NCI-H510A treated with DMSO at 0.1 percent for 48 hours (cell line): ENCODE measurements at regions not wholly inside any gene's neighbourhood (a gene's known extent, or its start where the extent isn't known, plus 50 kb on each side); places are given as distances from the start of the nearest gene placed in this dataset.
A peak's percentile ranks its signal among the peaks of the same experiment; 100 is the strongest.
"Not testable (repeated sequence)": the region's sequence is repeated elsewhere in the genome, so short reads cannot be mapped to it uniquely, and the experiment has no call there.

Experiments
- DNase-seq: peaks from one replicate; lab custom pipeline; 2025; lab: John Stamatoyannopoulos, UW

DNA sequence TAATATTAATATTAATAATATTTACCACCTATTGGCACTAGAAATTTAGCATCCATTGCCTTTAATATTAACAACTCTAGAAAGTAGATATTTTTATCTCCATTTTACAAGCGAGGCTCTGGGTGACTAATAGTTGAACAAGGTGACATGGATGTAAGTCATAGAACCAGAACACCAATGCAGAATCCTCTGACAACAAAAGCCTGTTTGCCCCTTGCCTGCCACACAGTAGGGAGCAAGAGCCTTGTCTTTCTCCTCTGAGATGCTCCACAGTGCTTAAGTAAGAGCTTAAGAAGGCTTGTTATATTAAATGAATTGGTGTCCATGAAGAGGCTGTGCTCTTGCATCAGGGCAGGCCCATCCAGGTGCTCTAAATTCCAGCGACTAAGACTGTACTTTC, 51.2 kb upstream of the LBX1 start:
- DNase-seq: no peak

DNA sequence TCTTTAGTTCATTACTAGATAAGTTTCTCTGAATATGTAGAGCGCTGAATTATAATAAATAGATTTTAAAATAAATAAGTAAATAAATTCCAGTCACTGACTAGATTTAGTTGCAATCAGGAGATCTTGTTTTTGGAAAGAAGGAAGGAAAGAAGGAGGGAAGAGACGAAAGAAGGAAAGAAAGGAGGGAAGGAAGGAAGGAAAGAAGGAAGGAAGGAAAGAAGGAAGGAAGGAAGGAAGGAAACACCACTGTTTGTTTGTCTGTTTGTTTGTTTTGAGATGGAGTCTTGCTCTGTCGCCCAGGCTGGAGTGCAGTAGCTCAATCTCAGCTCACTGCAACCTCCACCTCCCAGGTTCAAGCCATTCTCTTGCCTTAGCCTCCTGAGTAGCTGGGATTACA, 51.7 kb upstream of the LBX1 start:
- DNase-seq: not testable (repeated sequence)

DNA sequence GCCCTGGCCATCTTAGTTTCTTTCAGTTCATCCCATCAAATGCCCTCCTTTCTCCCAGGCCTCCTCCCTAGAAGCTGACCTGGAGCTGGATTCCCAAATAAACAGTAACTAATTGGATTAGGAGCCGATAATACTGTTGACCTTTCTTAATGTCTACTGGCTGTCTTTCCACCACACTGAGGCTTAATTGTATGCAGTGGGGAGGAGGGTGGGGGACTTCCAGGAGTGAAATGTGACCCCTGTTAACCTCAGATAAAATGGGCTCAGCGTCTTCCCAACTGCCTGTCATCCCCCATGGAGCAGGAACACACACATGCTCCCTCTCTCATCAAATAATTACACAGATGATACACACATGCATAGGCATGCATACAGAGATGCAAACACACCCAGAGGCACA, 53.7 kb upstream of the LBX1 start:
- no peak for DNase-seq

DNA sequence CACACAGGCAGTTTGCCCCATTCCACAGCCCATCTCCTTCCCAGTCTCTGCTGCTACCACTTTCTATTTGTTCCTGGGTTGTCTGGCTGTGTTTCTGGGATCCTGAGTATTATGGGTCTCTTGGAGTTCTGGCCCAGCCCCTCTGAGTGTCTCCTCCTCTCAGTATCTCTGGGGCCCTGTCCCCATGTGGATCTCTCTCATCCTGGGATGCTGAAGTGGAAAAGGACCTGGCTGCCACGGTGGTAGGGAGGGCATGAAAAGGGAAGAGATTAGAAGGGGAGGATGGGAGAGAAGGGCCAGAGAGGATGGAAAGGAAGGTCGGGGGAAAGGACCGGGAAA, 54.5 kb upstream of the LBX1 start:
- DNase-seq: peak; percentile 24

DNA sequence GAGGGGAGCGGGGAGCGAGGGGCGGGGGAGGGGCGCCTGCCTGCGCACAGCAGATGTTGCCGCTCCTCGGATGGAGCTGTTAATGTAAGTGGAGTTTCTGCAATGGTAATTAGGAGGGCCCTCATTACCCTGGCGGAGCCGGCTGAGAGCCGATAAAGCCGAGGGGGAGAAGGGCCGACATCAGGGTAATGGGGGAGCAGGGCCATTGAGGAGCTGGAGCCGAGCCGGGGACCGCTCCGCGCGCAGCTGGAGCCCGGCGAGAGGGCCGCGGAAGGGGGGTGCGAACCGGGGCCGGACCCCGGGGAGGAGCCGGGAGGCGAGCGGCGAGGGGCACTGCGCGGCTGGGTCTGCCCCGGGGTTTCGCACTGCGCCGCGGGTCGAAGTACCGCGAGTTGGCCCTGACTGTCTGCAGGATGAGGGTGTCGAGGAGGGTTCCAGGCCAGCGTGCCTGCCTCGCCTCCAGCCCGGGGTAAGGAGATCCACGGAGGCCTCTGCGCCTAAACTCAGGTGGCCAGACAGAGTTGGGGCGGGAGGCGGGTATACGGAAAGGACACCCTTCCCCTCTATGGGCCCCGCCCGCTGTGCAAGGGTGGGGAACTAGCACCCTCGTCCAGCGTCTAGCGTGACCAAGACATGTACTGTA, 55.0 kb upstream of the LBX1 start:
- DNase-seq: peak; percentile 58

DNA sequence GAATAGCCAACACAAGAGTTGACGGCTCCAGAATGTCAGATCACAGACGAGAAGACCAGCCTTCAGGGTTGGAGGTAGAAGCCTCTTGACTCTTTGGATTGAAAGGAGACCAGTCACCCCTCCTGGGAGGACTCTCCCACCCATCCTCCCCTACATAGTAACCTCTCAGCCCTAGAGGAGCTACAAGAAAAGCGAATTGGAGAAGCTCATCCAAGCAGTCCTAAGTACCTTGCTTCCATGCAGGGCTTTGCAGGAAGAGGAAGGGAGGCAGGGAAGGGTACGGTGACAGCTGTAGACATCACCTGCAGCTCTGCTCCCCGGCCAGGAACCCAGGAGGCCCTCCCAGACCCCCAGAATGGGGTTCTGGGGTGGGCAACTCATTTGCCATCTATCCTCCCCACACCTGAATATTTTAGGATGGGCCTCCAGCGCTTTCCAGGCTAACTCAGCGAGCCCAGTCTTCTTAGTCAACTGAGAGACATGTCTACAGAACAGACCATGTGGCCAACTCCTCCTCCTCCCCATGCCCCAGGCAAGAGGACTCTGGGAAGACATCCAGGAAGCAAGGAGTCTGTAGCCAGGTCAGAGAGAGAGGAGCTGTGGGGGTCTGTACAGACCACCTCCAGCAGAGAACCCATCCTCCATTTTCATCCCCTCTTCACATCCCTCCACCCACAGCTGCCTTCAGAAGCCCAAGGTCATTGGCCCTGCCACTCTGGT, 55.6 kb upstream of the LBX1 start:
- DNase-seq: peak; percentile 58

DNA sequence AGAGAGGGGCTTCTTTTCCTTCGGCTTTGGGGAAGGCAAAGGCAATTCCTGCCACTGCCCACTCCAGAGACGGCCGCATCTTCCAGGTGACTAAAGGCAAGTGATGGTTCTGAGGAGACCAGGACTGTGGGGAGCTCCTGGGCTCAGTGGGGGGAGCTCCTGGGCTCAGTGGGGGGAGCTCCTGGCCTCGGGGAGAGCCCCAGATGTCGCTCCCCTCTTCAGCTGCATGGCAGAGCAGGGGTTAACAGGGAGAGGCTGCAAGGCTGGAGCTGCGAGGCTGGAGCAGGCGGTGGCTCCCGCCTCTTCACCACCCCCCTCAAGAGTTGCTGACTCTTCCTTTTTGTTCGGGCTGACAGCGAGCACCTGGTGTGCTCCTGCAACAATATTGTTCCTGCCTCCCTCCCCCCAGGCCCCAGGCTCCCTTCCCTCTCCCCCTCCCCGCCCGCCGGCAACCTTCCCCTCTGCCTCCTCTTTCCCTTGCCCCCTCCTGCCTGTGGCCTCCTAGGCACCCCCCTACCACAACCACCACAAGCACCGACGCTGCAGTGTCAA, 56.3 kb upstream of the LBX1 start:
- DNase-seq: peak; percentile 85

DNA sequence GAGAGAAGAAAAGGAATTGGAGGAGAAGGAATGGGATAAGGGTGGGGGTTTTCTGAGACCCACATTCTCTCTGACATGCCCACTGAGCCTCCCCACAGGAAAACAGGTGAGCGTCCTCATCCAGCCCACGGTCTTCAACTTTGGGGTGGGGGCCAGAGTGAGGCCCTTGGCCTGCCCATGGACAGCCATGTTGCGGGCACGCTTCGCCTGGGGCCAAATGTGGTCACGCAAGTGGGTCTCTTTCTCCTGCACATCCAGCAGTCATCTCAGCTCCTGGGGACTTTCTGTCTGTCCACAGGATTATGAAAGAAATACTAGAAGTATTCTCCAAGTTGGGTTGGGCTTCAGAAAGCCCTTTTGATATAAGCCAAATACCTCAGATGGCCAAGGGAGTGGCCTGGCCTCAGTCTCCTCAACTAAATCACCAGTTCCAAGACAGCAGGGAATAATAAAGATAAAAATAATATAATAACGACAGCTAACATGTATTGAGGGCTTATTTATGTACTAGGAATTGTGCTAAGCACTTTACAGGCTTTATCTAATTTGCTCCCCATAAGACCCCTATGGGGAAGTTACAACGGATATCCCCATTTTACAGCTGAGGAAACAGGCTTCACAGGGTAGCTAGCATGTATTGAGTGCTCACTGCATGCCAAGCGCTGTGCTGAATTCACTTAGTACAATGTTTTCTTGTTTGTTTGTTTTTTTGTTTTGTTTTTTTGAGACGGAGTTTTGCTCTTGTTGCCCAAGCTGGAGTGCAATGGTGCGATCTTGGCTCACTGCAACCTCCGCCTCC, 57.2 kb upstream of the LBX1 start:
- DNase-seq: peak; percentile 15

DNA sequence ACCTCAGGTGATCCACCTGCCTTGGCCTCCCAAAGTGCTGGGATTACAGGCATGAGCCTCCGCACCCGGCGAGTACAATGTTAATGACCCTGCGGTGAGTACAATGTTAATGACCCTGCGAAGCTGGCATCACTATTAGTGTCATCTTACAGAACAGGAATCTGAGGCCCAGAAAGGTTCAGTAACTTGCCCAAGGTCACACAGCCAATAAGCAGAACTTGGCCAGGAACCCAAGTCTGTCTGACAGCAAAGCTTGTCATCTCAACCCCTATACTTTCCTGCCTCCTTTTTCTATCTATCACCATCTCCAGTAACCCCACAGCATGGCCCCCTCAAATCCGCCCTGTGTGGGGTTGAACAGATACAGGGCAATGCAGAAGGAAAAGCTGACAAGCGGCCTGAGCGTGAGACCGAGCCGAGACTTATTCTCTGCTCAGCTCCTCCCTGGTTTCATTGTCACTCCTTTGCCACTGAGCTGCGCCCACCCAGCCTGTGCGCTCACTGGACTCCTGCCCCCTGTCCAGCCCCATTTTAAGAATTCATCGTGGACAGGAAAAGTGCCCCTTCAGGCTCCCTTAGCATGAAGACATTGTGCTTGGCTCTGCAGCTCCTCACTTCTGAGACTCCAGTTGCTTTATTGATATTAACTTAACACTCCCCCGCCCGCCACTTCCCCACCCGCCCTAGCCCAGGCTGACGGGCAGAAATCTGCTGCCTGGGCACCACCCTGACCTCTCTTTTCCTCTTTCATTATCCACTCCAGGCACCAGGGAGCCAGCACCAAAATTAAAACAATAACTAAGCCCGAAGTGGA, 58.1 kb upstream of the LBX1 start:
- peak; percentile 40 for DNase-seq

DNA sequence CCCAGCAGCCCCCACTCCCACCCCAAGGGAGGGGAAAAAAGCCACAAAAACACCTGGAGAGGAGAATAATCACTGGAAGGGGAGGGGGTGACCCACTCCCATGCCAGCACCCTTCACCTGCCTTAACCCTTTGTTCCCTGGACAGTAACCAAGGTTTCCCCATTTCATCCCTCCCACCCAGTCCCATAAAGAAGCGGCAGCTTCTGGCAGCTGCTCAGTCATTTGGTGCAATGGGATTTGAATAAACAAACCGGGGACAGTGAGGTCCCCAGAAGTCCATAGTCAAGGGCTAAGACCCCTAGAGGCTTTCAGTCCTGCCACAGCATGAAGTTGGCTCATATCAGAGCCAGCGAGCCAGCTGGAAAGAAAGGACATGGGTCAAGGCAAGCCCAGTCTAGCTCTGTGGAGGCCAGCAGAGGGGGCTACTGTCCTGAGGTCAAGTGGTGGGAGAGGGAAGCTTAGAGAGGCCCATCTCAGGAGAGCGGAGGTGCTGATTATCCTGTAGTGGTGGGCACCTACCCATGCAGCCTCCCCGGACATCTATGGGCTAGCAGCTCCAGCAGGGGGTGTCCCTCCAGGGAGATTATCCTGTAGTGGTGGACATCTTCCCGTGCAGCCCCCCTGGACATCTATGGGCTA, 58.9 kb upstream of the LBX1 start:
- DNase-seq: peak; percentile 51

DNA sequence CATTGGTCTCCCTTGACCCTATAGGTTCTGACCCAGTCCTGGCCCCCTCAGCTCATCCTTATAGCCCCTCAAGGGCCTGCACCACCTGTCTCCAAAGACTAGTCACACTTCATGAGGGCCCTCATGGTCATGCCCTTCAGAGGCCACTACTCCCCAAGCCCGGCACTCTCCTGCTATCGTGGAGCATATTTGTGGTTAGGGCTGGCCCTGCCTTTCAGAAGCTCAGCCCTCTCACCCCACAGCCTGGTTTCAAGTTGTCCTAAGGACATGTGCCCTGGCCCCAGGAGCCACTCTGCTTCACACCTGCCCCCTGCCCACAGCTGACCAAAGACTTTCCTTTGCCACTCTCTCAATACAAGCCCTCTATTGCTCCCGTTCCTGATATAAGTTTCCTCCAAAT, 60.3 kb upstream of the LBX1 start:
- DNase-seq: peak; percentile 68

DNA sequence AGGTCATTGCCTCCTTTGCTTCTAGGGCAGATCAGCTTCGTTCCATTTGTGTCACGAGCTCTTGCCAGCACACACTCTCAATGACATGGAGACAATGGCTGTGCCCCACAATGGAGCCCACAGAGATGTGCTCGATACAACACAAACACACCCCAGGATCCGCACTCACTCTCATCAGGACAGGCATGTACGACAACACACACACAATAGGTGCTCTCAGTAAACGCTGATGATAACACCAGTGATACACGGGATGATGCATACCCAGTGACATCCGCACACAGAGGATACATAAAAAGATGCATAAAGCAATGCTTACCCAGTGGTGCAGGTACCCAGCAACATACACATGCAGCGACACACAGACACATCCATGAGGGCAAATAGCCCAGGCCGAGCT, 61.2 kb upstream of the LBX1 start:
- DNase-seq: no peak

DNA sequence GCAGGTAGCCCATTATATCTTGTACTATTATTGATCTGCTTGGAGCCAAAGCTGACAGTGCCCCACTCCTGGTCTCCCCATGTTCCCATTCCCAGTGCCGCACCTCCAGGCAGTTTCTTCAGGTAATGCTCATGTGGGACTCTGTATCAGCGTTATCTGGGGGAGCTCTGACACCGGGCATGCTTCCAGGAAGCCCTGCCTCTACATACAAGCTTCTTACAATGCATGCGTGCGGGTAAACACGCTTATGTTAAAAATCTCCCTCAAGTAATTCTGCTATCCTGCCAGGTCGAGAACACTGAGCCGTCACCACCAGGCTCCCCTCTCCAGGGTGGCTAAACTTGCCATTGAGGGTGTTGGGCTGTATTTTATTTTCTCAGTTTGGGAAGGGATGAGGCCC, 61.6 kb upstream of the LBX1 start:
- no peak for DNase-seq

DNA sequence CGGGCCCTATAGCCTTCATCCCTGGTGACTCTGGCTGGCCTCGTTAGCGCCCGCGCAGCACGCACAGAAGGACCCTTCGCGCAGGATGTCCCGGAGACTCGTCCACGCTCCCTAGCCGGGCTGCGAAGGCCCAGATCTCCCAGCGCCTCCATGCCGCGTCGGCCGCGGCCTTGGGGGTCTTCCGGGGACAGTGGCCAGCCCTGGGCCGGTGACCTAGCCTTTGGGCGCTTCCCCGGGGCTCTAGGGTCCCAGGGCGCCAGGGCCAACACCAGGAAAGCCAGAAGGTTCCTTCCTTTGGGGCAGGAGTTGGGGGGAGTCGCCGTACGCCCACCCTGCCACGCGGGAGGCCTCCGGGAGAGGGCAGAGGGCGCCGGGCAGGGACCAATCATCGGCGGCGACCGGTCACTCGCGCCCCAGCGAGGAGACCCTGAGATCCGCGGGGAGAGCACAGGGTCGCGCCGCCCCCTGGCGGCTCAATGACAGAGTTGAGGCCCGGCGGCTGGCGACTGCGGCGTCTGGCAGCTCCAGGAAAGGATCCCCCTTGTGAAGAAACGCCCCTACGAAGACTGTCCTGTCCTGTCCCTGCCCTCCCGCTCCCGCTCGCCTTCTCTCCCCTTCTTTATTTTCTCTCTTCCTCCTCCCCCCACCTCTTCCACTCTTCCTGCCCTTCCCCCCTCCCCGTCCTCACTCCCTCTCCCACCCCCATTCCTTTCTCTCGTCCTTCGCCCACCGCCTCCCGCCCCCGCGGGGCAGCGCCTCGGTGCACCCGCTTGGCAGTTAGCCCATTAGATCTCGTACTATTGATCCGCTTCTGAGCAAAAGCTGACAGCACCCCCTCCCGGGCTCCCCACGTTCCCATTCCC, 62.3 kb upstream of the LBX1 start:
- DNase-seq: peak; percentile 80

DNA sequence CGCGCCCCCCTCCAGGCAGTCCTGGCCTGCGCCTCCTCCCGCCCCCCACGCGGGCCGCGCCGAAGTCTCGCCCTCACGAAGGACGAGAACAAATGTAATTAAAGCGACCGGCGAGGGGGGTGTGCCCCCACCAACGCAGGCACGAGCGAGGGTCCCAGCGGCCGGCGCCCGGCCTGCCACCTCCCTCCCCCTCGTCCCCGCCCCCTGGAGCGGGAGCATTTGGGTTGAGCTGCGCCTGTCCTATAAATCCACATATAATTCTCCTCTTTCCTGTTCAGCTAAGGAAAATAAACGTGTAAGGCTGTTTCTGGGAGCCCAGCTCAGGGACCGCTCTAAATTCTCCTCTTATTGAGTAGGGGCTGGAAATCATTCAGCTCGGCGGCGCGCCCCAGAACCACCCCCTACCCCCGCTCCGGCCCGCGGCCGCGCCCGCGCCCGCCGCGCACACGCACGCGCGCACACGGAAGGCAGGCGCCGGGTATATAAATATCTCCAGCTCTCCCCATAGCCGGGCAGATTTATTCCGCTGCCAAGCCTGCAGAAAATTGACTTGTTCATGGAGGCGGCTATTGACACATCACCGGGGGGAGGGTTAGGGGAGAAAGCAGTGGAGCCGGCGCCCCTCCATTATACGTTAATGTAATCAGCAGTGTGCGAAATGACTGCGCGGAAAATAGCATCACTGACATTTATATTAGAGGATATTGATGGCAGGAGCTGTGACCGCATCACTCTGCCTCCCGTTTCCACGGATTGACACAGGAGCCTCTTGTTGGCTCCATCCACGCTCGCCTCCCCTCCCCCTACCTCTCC, 61.6 kb upstream of the BTRC start:
- DNase-seq: peak; percentile 80

DNA sequence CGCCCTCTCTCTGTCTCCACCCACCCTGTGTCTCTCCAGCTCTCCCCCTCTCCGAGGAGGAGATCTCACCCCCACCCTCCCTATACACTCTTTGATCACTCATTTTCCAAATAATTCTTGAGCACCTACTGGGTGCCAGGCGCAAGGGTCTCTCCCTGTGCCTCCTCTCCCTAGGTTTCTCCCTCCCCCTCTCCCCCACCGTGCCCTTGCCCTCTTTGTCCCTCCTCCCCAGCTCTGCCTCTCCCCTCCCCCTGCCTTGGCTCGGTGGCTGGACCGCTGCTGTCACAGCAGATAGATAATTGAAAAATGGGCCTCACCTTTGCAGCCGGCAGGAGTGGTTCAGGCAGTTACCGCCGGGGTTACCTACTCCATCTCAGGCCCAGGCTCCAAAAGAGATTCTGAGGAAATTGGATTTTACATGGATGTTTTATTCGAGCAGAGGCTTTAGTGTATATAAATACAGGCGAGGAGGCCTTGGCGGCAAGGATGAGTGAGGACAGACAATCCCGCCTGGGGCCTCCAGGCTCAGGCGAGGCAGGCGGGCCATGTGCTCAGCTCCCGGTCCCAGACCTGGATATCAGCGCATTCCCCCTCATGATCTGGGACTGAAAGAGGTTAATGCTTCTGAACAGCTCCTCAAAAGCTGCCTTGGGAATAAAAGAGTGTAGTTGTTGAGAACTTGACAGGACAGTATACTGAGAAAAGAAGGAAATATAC, 60.8 kb upstream of the BTRC start:
- peak; percentile 76 for DNase-seq

DNA sequence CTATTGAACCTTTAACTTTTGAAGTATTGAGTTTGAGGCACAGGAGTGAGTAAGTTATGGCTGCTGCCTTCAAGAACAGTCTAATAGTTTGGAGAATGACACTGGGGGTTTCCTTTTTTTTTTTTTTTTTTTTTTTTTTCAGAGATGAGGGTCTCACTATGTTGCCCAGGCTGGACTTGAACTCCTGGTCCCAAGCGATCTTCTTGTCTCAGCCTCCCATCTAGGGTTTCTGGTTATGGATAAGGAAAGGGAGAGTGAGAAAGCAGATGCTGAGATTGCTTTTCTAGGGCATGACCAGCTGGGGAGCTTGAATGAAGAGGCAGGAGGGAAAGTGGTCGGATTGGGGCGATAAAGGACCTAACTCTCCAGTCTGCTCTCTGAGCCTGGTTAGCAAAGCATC, 59.9 kb upstream of the BTRC start:
- DNase-seq: no peak

DNA sequence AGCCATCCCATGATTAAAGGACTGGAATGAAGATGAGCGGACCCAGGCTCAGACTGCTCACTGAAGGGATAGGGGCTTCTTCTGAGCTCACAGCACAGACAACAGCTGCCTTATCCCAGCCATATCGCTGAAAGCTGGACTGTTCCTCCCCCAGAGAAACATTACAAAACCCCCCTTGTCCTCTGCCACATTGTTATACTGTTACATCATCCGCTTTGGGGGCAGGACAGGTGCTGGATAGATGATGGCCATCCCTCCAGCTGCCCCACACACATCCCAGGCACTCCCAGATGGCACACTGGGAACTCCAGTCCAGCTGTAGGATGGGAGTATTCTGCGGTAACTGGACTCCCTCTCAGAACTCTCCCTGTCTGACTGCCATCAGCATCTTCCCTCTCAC, 58.7 kb upstream of the BTRC start:
- no peak for DNase-seq

DNA sequence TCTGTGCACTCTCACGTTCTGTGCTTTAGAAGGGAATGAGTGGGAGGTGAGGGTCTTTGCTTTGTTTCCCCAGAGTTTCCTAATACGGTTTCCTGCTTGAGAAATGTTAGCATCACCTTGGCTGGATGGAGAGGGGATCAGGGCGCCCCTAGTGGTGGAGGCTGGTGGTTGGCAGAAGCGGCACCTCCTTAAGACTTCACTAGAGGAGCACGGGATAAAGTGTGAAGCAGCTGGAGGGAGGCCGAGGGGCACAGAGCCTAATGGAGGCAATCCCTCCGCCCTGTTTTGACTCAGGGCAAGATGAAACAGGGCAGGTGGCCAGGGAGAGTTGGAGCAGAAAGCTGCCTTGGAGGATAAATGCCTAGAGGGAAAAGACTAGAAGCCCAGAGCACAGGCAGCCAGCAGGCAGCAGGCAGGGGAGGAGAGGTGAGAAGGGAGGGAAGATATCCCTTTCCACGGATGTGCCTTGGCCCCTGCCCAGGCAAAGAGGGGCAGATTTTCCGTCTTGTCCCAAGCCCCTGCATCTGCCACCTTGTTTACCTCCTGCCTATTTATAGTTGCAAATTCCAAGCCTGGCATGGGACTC, 56.0 kb upstream of the BTRC start:
- peak; percentile 18 for DNase-seq
